ENCODE measurements at regions not wholly inside any gene's neighbourhood (a gene's known extent, or its start where the extent isn't known, plus 50 kb on each side); places are given as distances from the start of the nearest gene placed in this dataset.

GRCh38 chr14:99004112-99004511 is 267.9 kb downstream of the BCL11B start:
- TF ChIP-seq POLR2A (IDR thresholded peaks at IDR 0.05), result no peak
- TF ChIP-seq EP300 (IDR thresholded peaks at IDR 0.05), result no peak
- TF ChIP-seq, protein P1, sequence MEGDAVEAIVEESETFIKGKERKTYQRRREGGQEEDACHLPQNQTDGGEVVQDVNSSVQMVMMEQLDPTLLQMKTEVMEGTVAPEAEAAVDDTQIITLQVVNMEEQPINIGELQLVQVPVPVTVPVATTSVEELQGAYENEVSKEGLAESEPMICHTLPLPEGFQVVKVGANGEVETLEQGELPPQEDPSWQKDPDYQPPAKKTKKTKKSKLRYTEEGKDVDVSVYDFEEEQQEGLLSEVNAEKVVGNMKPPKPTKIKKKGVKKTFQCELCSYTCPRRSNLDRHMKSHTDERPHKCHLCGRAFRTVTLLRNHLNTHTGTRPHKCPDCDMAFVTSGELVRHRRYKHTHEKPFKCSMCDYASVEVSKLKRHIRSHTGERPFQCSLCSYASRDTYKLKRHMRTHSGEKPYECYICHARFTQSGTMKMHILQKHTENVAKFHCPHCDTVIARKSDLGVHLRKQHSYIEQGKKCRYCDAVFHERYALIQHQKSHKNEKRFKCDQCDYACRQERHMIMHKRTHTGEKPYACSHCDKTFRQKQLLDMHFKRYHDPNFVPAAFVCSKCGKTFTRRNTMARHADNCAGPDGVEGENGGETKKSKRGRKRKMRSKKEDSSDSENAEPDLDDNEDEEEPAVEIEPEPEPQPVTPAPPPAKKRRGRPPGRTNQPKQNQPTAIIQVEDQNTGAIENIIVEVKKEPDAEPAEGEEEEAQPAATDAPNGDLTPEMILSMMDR (IDR thresholded peaks at IDR 0.05), result no peak
- TF ChIP-seq POLR2AphosphoS5 (IDR thresholded peaks at IDR 0.05), result no peak

All from suprapubic skin (tissue), 4 donors.